ENCODE measurements at regions not wholly inside any gene's neighbourhood (a gene's known extent, or its start where the extent isn't known, plus 50 kb on each side); places are given as distances from the start of the nearest gene placed in this dataset.
"Not testable (repeated sequence)": the region's sequence is repeated elsewhere in the genome, so short reads cannot be mapped to it uniquely, and the experiment has no call there.

- no peak for DNase-seq
Measured at GRCh38 chr5:144011388-144011787, 159.1 kb downstream of the YIPF5 start.

- no peak for DNase-seq
Measured at GRCh38 chr5:144013816-144014215, 156.6 kb downstream of the YIPF5 start.

GRCh38 chr5:144015961-144016360 lies 154.5 kb downstream of the YIPF5 start:
- no peak for DNase-seq

GRCh38 chr5:144017119-144017518 lies 153.3 kb downstream of the YIPF5 start:
- no peak for DNase-seq

DNA sequence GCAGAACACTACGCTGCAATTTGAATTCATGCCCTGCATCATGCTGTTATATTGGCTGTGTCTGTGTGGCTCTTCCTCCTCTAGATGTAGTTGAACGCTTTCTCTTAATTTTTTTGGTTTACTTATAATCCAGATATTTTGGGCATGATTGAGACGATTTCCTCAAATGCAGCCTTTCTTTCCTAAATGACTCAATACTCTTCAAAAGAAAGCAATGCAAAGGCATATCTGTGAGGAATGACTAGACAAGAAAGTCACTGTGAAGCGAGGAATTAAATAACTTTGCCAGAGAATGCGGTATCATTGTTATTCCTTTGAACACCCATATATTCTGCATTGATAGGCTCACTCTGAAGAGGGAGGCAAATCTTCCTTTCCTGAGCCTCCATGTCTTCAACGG lies 152.8 kb downstream of the YIPF5 start:
- no peak for DNase-seq

GRCh38 chr5:144024090-144024489 lies 146.4 kb downstream of the YIPF5 start:
- DNase-seq: no peak

- DNase-seq: no peak
Measured at GRCh38 chr5:144024545-144024944, 145.9 kb downstream of the YIPF5 start.

DNA sequence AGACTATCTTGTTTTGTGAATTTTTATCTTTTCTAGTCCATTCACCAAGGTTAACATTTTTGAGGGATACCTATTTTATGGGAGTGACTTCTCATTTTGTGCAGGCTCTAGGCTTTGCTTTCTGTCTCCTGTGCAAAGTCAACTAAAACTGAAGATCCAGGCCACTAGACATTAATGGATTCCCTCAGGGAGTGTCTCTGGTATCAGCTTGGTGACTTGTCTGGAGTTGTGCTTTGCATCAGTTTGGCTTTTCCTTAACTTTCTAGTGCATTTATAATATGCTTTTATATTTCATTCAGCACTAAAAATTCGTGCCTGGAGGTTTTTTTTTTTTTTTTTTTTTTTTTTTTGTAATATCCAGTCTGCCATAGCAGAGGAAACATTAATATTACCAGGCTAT lies 144.2 kb downstream of the YIPF5 start:
- no peak for DNase-seq

DNA sequence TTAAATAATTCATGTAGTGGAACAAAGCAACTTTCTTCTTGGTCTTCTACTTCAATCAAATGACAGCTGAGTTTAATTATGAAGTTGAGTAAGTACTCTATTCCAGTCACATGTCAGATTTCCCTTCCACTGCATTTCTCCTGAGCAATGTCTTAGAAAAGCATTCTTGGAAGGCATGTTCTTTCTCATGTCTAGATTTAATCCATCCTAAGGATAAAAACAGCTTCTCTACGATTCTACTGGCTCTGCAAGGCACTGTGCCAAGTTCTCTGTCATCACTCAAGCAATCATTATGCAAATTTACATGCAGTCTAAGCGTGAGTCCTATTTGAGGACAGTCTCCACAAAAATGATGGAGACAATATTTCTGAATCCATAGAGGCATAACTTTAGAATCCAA lies 142.4 kb downstream of the YIPF5 start:
- DNase-seq: no peak

GRCh38 chr5:144028636-144029035 lies 141.8 kb downstream of the YIPF5 start:
- no peak for DNase-seq

GRCh38 chr5:144030904-144031303 lies 139.6 kb downstream of the YIPF5 start:
- no peak for DNase-seq

GRCh38 chr5:144032375-144032774 lies 138.1 kb downstream of the YIPF5 start:
- no peak for DNase-seq

DNA sequence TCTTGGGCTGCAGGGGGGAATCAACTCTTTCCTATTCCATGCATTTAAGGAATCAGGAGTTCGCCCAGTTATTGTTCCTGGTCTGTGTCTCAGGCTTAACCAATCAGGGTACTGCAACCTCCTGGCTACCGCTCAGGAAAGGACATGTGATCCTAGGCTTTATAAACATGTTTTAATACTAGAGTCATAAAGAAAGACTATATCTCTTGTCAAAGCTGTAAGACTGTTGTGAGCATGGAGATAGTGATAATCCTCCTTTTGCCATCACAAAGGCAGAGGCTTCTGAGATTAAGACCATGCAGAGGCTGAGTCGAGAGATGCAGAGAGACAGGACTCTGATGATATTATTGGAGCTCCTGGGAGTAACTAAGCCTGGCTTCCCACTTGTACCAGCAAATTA lies 137.0 kb downstream of the YIPF5 start:
- no peak for DNase-seq

DNA sequence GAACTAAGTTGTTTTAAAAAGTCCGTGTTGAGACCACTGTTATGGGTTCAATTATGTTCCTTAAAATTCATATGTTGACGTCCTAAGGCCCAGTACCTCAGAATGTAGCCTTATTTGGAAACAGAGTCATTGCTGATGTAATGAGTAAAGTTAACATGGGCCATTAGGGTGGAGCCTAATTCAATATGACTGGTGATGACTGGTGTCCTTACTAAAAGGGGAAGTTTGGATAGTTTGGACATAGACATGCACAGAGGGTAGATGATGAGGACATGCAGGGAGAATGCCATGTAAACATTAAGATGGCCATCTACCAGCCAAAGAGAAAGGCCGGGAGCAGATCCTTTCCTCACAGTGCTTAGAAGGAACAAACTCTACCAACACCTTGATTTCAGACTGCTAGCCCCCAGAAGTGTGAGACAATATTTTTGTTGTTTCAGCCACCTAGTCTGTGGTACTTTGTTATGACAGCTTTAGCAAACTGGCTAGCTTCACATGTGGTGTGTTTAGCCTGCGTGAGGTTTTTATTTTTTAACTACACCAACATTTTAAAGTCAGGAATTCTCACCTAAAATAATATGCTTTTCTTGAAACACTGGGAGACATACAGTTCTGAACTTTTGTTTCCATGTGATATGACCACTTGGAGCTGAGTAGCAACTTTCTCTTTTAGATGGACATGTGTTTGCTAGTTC lies 135.3 kb downstream of the YIPF5 start:
- DNase-seq: no peak

GRCh38 chr5:144036476-144036875 lies 134.0 kb downstream of the YIPF5 start:
- no peak for DNase-seq

- DNase-seq: no peak
Measured at GRCh38 chr5:144040615-144041305, 129.7 kb downstream of the YIPF5 start.

DNA sequence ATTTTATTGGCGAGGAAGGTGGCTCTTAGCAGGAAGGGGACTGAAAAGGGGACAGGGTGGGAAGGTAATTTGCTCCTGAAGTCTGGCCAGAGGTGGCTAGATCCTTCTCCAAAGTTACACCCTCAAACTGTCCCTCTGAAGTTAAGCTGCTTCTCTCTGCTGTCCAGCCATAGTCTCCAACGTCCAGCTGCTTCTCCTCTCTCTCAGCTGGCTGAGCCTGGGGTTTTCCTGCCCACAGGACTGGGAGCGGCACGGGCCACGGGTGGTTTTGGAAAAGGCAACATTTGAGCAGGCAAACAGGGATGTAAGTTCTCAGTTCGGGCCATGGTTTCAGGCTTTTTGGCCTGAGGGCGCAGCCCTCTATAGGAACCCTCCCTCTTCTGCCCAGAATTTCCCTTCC lies 128.3 kb downstream of the YIPF5 start:
- DNase-seq: no peak

DNA sequence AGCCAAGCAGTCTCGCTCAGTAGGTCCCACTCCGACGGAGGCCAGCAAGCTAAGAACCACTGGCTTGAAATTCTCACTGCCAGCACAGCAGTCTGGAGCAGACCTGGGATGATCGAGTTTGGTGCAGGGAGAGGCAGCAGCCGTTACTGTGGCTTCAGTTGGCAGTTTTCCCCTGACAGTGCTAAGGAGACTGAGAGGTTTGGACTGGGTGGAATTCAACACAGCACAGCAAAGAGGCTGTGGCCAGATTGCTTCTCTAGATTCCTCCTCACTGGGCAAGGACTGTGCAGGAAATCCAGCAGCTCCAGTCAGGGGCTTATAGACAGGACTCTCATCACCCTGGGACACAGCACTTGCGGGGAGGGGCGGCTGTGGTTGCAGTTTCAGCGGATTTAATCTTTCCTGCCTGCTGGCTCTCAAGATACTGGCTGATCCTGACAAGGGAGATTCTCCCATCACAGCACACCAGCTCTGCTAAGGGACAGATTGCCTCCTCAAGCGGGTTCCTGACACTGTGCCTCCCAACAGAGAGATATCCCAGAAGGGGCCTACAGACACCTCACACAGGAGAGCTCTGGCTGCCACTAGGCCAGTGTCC lies 122.1 kb downstream of the YIPF5 start:
- DNase-seq: no peak

DNA sequence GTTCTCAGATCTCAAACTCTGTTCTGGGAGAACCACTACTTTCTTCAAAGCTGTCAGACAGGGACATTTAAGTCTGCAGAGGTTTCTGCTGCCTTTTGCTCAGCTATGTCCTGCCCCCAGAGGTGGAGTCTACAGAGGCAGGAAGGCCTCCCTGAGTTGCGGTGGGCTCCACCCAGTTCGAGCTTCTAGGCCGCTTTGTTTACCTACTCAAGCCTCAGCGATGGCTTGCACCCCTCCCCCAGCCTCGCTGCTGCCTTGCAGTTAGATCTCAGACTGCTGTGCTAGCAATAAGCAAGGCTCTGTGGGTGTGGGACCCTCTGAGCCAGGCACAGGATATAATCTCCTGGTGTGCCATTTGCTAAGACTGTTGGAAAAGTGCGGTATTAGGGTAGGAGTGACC lies 115.1 kb downstream of the YIPF5 start:
- not testable (repeated sequence) for DNase-seq

- DNase-seq: not testable (repeated sequence)
Measured at GRCh38 chr5:144060091-144060490, 110.4 kb downstream of the YIPF5 start.

GRCh38 chr5:144060598-144060997 lies 109.9 kb downstream of the YIPF5 start:
- peak in 1 of 5 experiments; percentile 13 for DNase-seq

DNA sequence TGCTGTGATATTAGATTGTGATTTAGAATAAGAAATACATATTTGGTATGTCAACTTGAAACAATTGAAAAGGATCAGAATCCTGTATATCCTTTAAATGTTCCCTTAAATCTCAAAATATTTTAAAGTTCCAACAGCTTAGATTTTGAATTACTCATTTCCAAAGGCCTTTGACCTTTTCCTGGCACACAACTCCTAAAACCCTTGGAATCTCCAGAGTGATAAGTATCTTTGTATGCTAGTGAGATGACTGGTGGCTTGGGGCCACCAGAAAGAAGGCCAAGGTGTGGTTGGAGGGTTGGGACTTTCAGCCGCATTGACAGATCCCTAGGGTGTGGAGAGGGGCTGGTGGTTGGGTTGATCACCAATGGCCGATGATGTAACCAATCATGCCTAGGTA lies 104.7 kb downstream of the YIPF5 start:
- DNase-seq: no peak

DNA sequence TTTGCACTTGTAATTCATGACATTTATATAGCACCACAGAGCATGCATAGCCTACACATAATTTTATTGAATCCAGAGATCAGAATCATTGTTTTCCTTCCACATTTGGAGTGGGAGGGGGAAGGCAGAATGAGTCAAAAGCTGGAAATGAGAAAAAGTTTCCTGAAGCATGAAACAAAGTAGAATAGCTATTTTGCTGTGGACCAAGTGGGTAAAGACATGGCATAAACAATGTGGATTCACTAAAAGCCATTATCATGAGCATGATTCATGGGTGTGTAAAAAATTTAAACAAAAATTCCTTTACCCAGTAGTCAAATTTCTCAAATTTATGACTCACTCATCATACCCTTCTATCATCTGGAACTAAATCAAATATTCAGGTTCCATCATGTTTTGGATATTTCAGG lies 97.9 kb downstream of the YIPF5 start:
- DNase-seq: no peak

DNA sequence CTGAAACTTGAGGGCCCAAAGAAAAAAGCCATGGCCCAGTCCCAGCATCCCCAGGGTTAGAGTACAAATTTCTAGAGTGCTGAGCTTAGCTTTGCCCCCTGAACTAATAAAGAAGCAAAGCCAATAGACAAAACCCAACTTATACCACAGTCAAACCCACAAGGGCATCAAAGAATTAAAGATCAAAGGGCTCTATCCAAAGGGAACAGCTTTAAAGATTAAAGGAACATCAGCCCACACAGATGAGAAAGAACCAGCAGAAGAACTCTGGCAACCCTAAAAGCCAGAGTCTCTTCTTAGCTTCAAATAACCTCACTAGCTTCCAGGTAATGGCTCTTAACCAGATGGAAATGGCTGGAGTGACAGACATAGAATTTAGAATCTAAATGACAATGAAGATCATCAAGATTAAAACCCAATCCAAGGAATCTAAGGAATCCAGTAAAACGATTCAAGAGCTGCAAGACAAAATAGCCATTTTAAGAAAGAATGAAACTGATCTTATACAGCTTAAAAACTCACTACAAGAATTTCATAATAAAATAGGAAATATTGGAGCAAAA lies 93.9 kb downstream of the YIPF5 start:
- DNase-seq: no peak
